ENCODE measurements at regions not wholly inside any gene's neighbourhood (a gene's known extent, or its start where the extent isn't known, plus 50 kb on each side); places are given as distances from the start of the nearest gene placed in this dataset.
"Not testable (repeated sequence)": the region's sequence is repeated elsewhere in the genome, so short reads cannot be mapped to it uniquely, and the experiment has no call there.

- not testable (repeated sequence) for FAIRE-seq; DNase-seq (ENCODE audit: insufficient read length)
Observed at GRCh38 chr1:245102149-245102548, 52.6 kb upstream of the KIF26B start.

GRCh38 chr1:245099401-245099800 lies 55.4 kb upstream of the KIF26B start:
- DNase-seq (ENCODE audit: insufficient read length) = no peak
- no peak for FAIRE-seq
- no peak for TF ChIP-seq POLR2AphosphoS5 (IDR thresholded peaks at IDR 0.05; ENCODE audit: low read depth, low read length)
- no peak for TF ChIP-seq TAF1 (IDR thresholded peaks at IDR 0.05; ENCODE audit: borderline replicate concordance, low read depth, low read length)
- TF ChIP-seq POLR2A (IDR thresholded peaks at IDR 0.05; ENCODE audit: low read depth, low read length) = no peak

GRCh38 chr1:245098924-245099323 lies 55.9 kb upstream of the KIF26B start:
- DNase-seq (ENCODE audit: insufficient read length) (no peak), FAIRE-seq (no peak)
- TF ChIP-seq POLR2A (IDR thresholded peaks at IDR 0.05; ENCODE audit: low read depth, low read length) = no peak

GRCh38 chr1:245096311-245097066 lies 58.3 kb upstream of the KIF26B start:
- no peak for DNase-seq (ENCODE audit: insufficient read length)
- no peak for FAIRE-seq
- TF ChIP-seq TAF1 (IDR thresholded peaks at IDR 0.05; ENCODE audit: borderline replicate concordance, low read depth, low read length) (no peak), POLR2AphosphoS5 (IDR thresholded peaks at IDR 0.05; ENCODE audit: low read depth, low read length) (no peak), POLR2A (IDR thresholded peaks at IDR 0.05; ENCODE audit: low read depth, low read length) (no peak)

- TF ChIP-seq TAF1 (IDR thresholded peaks at IDR 0.05; ENCODE audit: borderline replicate concordance, low read depth, low read length) = no peak
- no peak for TF ChIP-seq POLR2A (IDR thresholded peaks at IDR 0.05; ENCODE audit: low read depth, low read length)
- TF ChIP-seq POLR2AphosphoS5 (IDR thresholded peaks at IDR 0.05; ENCODE audit: low read depth, low read length) = no peak
- DNase-seq (ENCODE audit: insufficient read length) (no peak), FAIRE-seq (no peak)
Observed at GRCh38 chr1:245095903-245096302, 58.9 kb upstream of the KIF26B start.

GRCh38 chr1:245094954-245095353 lies 59.8 kb upstream of the KIF26B start:
- no peak for TF ChIP-seq POLR2AphosphoS5 (IDR thresholded peaks at IDR 0.05; ENCODE audit: low read depth, low read length)
- TF ChIP-seq POLR2A (IDR thresholded peaks at IDR 0.05; ENCODE audit: low read depth, low read length) = no peak
- no peak for TF ChIP-seq TAF1 (IDR thresholded peaks at IDR 0.05; ENCODE audit: borderline replicate concordance, low read depth, low read length)
- FAIRE-seq (no peak), DNase-seq (ENCODE audit: insufficient read length) (no peak)

GRCh38 chr1:245094092-245094491 lies 60.7 kb upstream of the KIF26B start:
- no peak for FAIRE-seq
- TF ChIP-seq POLR2AphosphoS5 (IDR thresholded peaks at IDR 0.05; ENCODE audit: low read depth, low read length) (no peak), TAF1 (IDR thresholded peaks at IDR 0.05; ENCODE audit: borderline replicate concordance, low read depth, low read length) (no peak), POLR2A (IDR thresholded peaks at IDR 0.05; ENCODE audit: low read depth, low read length) (no peak)

GRCh38 chr1:245092638-245092976 lies 62.2 kb upstream of the KIF26B start:
- DNase-seq (ENCODE audit: insufficient read length) (no peak), FAIRE-seq (no peak)
- TF ChIP-seq POLR2AphosphoS5 (IDR thresholded peaks at IDR 0.05; ENCODE audit: low read depth, low read length) (no peak), TAF1 (IDR thresholded peaks at IDR 0.05; ENCODE audit: borderline replicate concordance, low read depth, low read length) (no peak), POLR2A (IDR thresholded peaks at IDR 0.05; ENCODE audit: low read depth, low read length) (no peak)

More at GRCh38 chr1:245094092-245094491, 60.7 kb upstream of the KIF26B start:
- no peak for DNase-seq (ENCODE audit: insufficient read length)

GRCh38 chr1:245091818-245092637 lies 62.8 kb upstream of the KIF26B start:
- no peak for DNase-seq (ENCODE audit: insufficient read length)
- FAIRE-seq = no peak
- TF ChIP-seq POLR2A (IDR thresholded peaks at IDR 0.05; ENCODE audit: low read depth, low read length) (no peak), POLR2AphosphoS5 (IDR thresholded peaks at IDR 0.05; ENCODE audit: low read depth, low read length) (no peak), TAF1 (IDR thresholded peaks at IDR 0.05; ENCODE audit: borderline replicate concordance, low read depth, low read length) (no peak)

- no peak for DNase-seq (ENCODE audit: insufficient read length)
- no peak for FAIRE-seq
- no peak for TF ChIP-seq TAF1 (IDR thresholded peaks at IDR 0.05; ENCODE audit: borderline replicate concordance, low read depth, low read length)
- no peak for TF ChIP-seq POLR2A (IDR thresholded peaks at IDR 0.05; ENCODE audit: low read depth, low read length)
- TF ChIP-seq POLR2AphosphoS5 (IDR thresholded peaks at IDR 0.05; ENCODE audit: low read depth, low read length) = no peak
Observed at GRCh38 chr1:245091171-245091621, 63.6 kb upstream of the KIF26B start.

- FAIRE-seq (no peak), DNase-seq (ENCODE audit: insufficient read length) (no peak)
- no peak for TF ChIP-seq POLR2AphosphoS5 (IDR thresholded peaks at IDR 0.05; ENCODE audit: low read depth, low read length)
- no peak for TF ChIP-seq TAF1 (IDR thresholded peaks at IDR 0.05; ENCODE audit: borderline replicate concordance, low read depth, low read length)
- TF ChIP-seq POLR2A (IDR thresholded peaks at IDR 0.05; ENCODE audit: low read depth, low read length) = no peak
Observed at GRCh38 chr1:245090491-245091090, 64.2 kb upstream of the KIF26B start.

- FAIRE-seq (no peak), DNase-seq (ENCODE audit: insufficient read length) (no peak)
- TF ChIP-seq POLR2AphosphoS5 (IDR thresholded peaks at IDR 0.05; ENCODE audit: low read depth, low read length) (no peak), POLR2A (IDR thresholded peaks at IDR 0.05; ENCODE audit: low read depth, low read length) (no peak), TAF1 (IDR thresholded peaks at IDR 0.05; ENCODE audit: borderline replicate concordance, low read depth, low read length) (no peak)
Observed at GRCh38 chr1:245087723-245088122, 67.1 kb upstream of the KIF26B start.
